HepG2 (cell line): ENCODE measurements at regions not wholly inside any gene's neighbourhood (a gene's known extent, or its start where the extent isn't known, plus 50 kb on each side); places are given as distances from the start of the nearest gene placed in this dataset.

ENCODE experiments used
- FOXJ3 ChIP-seq: sonication (generic); formaldehyde crosslinking; IDR thresholded peaks from 2 replicates; pipeline ENCODE4 v1.4.0; 2020; ENCODE audit warnings: missing genetic modification reagents, mild to moderate bottlenecking, borderline replicate concordance
- HCFC1 ChIP-seq: fragments of 150-350 bp; IDR thresholded peaks from 2 replicates; pipeline ENCODE4 v1.6.1; 2014; ENCODE audit warnings: low read depth, low read length
- KLF16 ChIP-seq, 2 experiments: sonication (generic) in 1 of 2; formaldehyde crosslinking in 1 of 2; IDR thresholded peaks; 2 replicates each; pipeline versions ENCODE4 v1.6.1 to v1.8.0; 2016 to 2023; ENCODE audit warnings: missing genetic modification reagents in 2 of 2, missing compliant biosample characterization in 1 of 2
- MAFG ChIP-seq: sonication (generic); formaldehyde crosslinking; IDR thresholded peaks from 2 replicates; pipeline ENCODE4 v1.5.1; 2020; ENCODE audit warnings: mild to moderate bottlenecking, missing genetic modification reagents
- MIER2 ChIP-seq: IDR thresholded peaks from 2 replicates; pipeline ENCODE4 v1.6.1; 2016; ENCODE audit warnings: missing biosample characterization, missing genetic modification reagents
- NR1H2 ChIP-seq: sonication (generic); formaldehyde crosslinking; IDR thresholded peaks from 2 replicates; pipeline ENCODE4 v1.8.1; 2022; ENCODE audit warnings: low read depth, missing genetic modification reagents, borderline replicate concordance
- PHF5A ChIP-seq: IDR thresholded peaks from one replicate; pipeline ENCODE4 v1.6.1; 2018; ENCODE audit warnings: low read depth, missing genetic modification reagents; ENCODE audit not compliant: unreplicated experiment
- PITX1 ChIP-seq: sonication (generic); formaldehyde crosslinking; IDR thresholded peaks from 2 replicates; pipeline ENCODE4 v1.5.1; 2020; ENCODE audit warnings: mild to moderate bottlenecking, missing genetic modification reagents
- TBP ChIP-seq: sonication (generic); formaldehyde crosslinking; IDR thresholded peaks from 2 replicates; pipeline ENCODE4 v1.5.0; 2020; ENCODE audit warnings: missing genetic modification reagents
- ZNF430 ChIP-seq: sonication (generic); formaldehyde crosslinking; IDR thresholded peaks from 2 replicates; pipeline ENCODE4 v1.9.0; 2021; ENCODE audit warnings: mild to moderate bottlenecking, missing genetic modification reagents
- ZNF441 ChIP-seq: sonication (generic); formaldehyde crosslinking; IDR thresholded peaks from 2 replicates; pipeline ENCODE4 v1.7.0; 2021; ENCODE audit warnings: missing genetic modification reagents, borderline replicate concordance
- ZNF616 ChIP-seq: sonication (generic); formaldehyde crosslinking; IDR thresholded peaks from 2 replicates; pipeline ENCODE4 v1.5.0; 2020; ENCODE audit warnings: low read depth, mild to moderate bottlenecking, missing genetic modification reagents
- TF ChIP-seq, protein P1 (sequence below): sonication (generic); formaldehyde crosslinking; IDR thresholded peaks from 2 replicates; pipeline ENCODE4 v1.5.1; 2020; ENCODE audit warnings: mild to moderate bottlenecking, missing genetic modification reagents, borderline replicate concordance
- TF ChIP-seq, protein P2 (sequence below): sonication (generic); formaldehyde crosslinking; conservative IDR thresholded peaks from 2 replicates; pipeline ENCODE4 v1.8.0; 2022; ENCODE audit warnings: mild to moderate bottlenecking, moderate library complexity, missing genetic modification reagents
- TF ChIP-seq, protein P3 (sequence below): sonication (generic); formaldehyde crosslinking; IDR thresholded peaks from 2 replicates; pipeline ENCODE4 v1.8.0; 2022; ENCODE audit warnings: missing genetic modification reagents, mild to moderate bottlenecking, moderate library complexity, borderline replicate concordance
- TF ChIP-seq, protein P4 (sequence below): IDR thresholded peaks from 2 replicates; pipeline ENCODE4 v1.6.1; 2018; ENCODE audit warnings: missing genetic modification reagents
- TF ChIP-seq, protein P5 (sequence below): sonication (generic); formaldehyde crosslinking; IDR thresholded peaks from 2 replicates; pipeline ENCODE4 v1.4.0; 2020; ENCODE audit warnings: mild to moderate bottlenecking, missing genetic modification reagents

DNA sequence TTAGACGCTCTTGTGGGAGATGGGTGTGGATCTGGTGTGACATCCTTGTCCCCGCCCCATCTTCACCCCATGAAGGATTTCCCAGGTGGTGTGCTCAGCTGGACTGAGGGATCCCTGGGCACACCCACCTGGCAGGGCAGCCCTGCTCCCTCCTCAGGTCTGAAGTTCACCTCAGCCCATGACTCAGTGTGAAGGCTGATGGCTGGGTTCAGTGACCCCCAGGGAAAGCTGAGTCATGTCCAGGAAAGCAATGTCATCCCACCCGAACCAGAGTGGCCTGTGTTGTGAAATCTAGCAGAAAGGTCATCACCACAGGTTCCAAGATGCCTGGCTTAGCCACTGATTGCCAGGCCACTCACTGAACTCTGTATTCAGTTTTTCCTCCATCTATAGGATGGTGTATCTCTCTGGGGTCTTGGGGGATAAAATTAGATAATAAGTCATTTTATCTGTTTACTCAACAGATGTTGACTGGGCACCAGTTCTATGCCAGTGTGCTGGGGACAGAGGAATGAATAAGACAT is 97.7 kb upstream of the JUN start (continued):
- TF ChIP-seq ZNF441 = 0 out of 2 replicates have a peak, but pooled peaks have one; percentile 48
- TF ChIP-seq, protein P1, sequence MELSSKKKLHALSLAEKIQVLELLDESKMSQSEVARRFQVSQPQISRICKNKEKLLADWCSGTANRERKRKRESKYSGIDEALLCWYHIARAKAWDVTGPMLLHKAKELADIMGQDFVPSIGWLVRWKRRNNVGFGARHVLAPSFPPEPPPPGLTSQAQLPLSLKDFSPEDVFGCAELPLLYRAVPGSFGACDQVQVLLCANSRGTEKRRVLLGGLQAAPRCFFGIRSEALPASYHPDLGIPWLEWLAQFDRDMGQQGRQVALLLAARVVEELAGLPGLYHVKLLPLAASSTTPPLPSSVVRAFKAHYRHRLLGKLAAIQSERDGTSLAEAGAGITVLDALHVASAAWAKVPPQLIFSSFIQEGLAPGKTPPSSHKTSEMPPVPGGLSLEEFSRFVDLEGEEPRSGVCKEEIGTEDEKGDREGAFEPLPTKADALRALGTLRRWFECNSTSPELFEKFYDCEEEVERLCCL (CRISPR knock-in tag) = no peak
- TF ChIP-seq KLF16 (CRISPR knock-in tag; IDR thresholded peaks at IDR 0.05) = peak in 1 of 2 experiments; percentile 95; a peak in 2 of 4 replicates
- TF ChIP-seq, protein P2, sequence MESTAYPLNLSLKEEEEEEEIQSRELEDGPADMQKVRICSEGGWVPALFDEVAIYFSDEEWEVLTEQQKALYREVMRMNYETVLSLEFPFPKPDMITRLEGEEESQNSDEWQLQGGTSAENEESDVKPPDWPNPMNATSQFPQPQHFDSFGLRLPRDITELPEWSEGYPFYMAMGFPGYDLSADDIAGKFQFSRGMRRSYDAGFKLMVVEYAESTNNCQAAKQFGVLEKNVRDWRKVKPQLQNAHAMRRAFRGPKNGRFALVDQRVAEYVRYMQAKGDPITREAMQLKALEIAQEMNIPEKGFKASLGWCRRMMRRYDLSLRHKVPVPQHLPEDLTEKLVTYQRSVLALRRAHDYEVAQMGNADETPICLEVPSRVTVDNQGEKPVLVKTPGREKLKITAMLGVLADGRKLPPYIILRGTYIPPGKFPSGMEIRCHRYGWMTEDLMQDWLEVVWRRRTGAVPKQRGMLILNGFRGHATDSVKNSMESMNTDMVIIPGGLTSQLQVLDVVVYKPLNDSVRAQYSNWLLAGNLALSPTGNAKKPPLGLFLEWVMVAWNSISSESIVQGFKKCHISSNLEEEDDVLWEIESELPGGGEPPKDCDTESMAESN (CRISPR knock-in tag) = peak; percentile 71
- TF ChIP-seq MAFG (CRISPR knock-in tag) = peak; percentile 100
- peak; percentile 78 for TF ChIP-seq ZNF430 (CRISPR knock-in tag)
- peak; percentile 87 for TF ChIP-seq PHF5A (CRISPR knock-in tag)
- peak; percentile 94; the same call in 1 of the 2 replicates for TF ChIP-seq NR1H2
- TF ChIP-seq PITX1 (CRISPR knock-in tag) = peak; percentile 60
- no peak for TF ChIP-seq ZNF616 (CRISPR knock-in tag)
- TF ChIP-seq, protein P3, sequence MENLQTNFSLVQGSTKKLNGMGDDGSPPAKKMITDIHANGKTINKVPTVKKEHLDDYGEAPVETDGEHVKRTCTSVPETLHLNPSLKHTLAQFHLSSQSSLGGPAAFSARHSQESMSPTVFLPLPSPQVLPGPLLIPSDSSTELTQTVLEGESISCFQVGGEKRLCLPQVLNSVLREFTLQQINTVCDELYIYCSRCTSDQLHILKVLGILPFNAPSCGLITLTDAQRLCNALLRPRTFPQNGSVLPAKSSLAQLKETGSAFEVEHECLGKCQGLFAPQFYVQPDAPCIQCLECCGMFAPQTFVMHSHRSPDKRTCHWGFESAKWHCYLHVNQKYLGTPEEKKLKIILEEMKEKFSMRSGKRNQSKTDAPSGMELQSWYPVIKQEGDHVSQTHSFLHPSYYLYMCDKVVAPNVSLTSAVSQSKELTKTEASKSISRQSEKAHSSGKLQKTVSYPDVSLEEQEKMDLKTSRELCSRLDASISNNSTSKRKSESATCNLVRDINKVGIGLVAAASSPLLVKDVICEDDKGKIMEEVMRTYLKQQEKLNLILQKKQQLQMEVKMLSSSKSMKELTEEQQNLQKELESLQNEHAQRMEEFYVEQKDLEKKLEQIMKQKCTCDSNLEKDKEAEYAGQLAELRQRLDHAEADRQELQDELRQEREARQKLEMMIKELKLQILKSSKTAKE = peak; percentile 96
- TF ChIP-seq, protein P4, sequence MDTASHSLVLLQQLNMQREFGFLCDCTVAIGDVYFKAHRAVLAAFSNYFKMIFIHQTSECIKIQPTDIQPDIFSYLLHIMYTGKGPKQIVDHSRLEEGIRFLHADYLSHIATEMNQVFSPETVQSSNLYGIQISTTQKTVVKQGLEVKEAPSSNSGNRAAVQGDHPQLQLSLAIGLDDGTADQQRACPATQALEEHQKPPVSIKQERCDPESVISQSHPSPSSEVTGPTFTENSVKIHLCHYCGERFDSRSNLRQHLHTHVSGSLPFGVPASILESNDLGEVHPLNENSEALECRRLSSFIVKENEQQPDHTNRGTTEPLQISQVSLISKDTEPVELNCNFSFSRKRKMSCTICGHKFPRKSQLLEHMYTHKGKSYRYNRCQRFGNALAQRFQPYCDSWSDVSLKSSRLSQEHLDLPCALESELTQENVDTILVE (CRISPR knock-in tag) = 0 out of 2 replicates have a peak, but pooled peaks have one; percentile 68
- TF ChIP-seq, protein P5, sequence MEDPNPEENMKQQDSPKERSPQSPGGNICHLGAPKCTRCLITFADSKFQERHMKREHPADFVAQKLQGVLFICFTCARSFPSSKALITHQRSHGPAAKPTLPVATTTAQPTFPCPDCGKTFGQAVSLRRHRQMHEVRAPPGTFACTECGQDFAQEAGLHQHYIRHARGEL (CRISPR knock-in tag) = no peak
- TF ChIP-seq TBP = no peak
- TF ChIP-seq MIER2 = peak; percentile 75; the same call in 1 of the 2 replicates
- no peak; the same call in 1 of the 2 replicates for TF ChIP-seq HCFC1
- peak; percentile 70; the same call in 1 of the 2 replicates for TF ChIP-seq FOXJ3 (CRISPR knock-in tag)
